ENCODE measurements at regions not wholly inside any gene's neighbourhood (a gene's known extent, or its start where the extent isn't known, plus 50 kb on each side); places are given as distances from the start of the nearest gene placed in this dataset.

DNA sequence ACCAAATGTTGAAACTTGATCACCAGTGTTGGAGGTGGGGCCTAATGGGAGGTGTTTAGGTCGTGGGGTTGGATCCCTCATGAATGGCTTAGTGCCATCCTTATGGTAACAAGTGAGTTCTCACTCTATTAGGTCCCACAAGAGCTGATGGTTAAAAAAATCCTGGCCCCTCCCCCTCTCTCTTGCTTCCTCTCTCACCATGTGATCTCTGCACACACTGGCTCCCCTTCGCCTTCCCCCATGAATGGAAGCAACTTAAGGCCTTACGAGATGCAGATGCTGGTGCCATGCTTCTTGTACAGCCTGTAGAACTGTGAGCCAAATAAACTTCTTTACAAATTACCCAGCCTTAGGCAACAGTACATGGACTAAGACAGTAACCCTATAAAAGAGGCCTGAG lies 62.7 kb downstream of the PPP1R3C start:
- Histone ChIP-seq H3K36me3 (no peaks in the 10 kb centered on the region), H3K4me1 (peaks cover 0 to 2% of the 10 kb centered on the region in 2 donors), H3K9me3 (no peaks in the 10 kb centered on the region), H3K27ac (no peak overlapping the region), H3K27me3 (no peaks in the 10 kb centered on the region), H3K4me3 (replicated peaks in 1 of 3) (no peak overlapping the region)
- WGBS, 2 donors: 90 to 92% methylated on average over 3 of the region's 3 CpGs
- TF ChIP-seq, protein P1, sequence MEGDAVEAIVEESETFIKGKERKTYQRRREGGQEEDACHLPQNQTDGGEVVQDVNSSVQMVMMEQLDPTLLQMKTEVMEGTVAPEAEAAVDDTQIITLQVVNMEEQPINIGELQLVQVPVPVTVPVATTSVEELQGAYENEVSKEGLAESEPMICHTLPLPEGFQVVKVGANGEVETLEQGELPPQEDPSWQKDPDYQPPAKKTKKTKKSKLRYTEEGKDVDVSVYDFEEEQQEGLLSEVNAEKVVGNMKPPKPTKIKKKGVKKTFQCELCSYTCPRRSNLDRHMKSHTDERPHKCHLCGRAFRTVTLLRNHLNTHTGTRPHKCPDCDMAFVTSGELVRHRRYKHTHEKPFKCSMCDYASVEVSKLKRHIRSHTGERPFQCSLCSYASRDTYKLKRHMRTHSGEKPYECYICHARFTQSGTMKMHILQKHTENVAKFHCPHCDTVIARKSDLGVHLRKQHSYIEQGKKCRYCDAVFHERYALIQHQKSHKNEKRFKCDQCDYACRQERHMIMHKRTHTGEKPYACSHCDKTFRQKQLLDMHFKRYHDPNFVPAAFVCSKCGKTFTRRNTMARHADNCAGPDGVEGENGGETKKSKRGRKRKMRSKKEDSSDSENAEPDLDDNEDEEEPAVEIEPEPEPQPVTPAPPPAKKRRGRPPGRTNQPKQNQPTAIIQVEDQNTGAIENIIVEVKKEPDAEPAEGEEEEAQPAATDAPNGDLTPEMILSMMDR (IDR thresholded peaks at IDR 0.05): no peak
- TF ChIP-seq POLR2A (IDR thresholded peaks at IDR 0.05): no peak
- no peak for DNase-seq
- intact Hi-C loops (cut with DNase I): no loop called here

DNA sequence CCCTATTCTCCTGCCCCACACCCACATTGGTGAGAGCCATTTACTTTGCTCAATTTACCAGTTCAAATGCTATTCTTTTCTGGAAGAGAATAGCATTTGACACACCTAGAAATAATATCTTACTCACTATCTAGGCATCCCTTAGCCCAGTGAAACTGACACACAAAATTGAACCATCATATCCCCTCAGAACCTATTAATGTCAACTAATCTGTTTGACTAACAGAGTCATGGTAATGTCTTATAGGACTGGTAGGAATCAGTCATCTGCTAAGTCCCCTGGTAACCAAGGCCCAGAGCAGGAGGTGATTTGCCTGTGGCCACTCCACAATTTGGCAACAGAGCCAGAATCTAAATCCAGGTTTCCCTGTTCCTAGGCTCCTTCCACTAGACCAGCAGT lies 63.3 kb downstream of the PPP1R3C start:
- DNase-seq: no peak
- Histone ChIP-seq H3K4me3 (replicated peaks in 1 of 3) (no peak overlapping the region), H3K36me3 (no peaks in the 10 kb centered on the region), H3K27ac (no peak overlapping the region), H3K27me3 (no peaks in the 10 kb centered on the region), H3K9me3 (no peaks in the 10 kb centered on the region), H3K4me1 (no peaks in the 10 kb centered on the region)
- TF ChIP-seq, protein P1 (IDR thresholded peaks at IDR 0.05): no peak
- no peak for TF ChIP-seq POLR2A (IDR thresholded peaks at IDR 0.05)
- intact Hi-C loops (cut with DNase I): no loop called here

DNA sequence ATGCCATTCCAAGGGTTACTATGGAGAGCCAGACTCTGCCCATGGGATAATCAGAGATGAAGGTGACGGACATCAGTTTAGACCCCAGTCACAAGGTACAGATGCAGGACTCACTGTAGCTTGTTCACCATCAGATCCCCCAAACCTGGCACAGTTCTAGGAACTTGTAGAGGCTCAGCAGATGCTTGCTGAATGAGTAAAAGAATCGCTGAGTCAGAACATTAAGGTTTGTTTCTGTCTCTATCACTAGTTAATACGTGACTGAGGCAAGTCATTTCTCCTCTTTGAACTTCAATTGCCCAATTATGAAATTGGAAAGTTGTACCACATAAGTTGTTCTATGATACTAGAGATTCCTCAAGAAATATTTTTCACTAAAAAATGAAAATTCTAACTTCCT lies 65.1 kb downstream of the PPP1R3C start:
- Histone ChIP-seq H3K9me3 (no peaks in the 10 kb centered on the region), H3K27me3 (no peaks in the 10 kb centered on the region), H3K36me3 (no peaks in the 10 kb centered on the region), H3K27ac (no peak overlapping the region), H3K4me1 (no peaks in the 10 kb centered on the region), H3K4me3 (replicated peaks in 1 of 3) (no peak overlapping the region)
- TF ChIP-seq, protein P1 (IDR thresholded peaks at IDR 0.05): no peak
- TF ChIP-seq POLR2A (IDR thresholded peaks at IDR 0.05): no peak
- intact Hi-C loops (cut with DNase I): no loop called here
- WGBS, 2 donors: 87 to 95% methylated on average over 3 of the region's 3 CpGs
- no peak for DNase-seq

DNA sequence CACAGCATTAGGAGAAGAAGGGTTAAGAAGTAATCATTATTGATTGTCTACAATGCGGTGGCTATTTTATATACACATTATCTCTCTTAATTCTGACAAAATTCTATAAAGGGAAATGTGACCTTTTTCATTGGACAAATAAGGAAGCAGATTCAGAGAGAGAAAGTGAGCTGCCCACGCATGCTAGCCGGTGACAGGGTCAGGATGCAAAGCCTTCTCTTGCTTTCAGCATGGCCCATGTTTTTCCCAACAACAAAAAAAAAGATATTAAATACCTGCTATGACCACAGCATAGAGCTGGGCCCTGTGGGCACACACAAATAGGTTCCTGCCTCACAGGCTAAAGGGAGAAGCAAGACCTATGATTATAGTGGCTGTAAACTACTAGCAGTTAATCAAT lies 66.8 kb downstream of the PPP1R3C start:
- WGBS, 2 donors: 85 to 86% methylated on average over 3 of the region's 3 CpGs
- Histone ChIP-seq H3K9me3 (no peaks in the 10 kb centered on the region), H3K4me1 (no peaks in the 10 kb centered on the region), H3K27me3 (no peaks in the 10 kb centered on the region), H3K27ac (no peak overlapping the region), H3K4me3 (replicated peaks in 1 of 3) (no peak overlapping the region), H3K36me3 (no peaks in the 10 kb centered on the region)
- TF ChIP-seq, protein P1 (IDR thresholded peaks at IDR 0.05): no peak
- no peak for TF ChIP-seq POLR2A (IDR thresholded peaks at IDR 0.05)
- no peak for DNase-seq
- intact Hi-C loops (cut with DNase I): no loop called here

DNA sequence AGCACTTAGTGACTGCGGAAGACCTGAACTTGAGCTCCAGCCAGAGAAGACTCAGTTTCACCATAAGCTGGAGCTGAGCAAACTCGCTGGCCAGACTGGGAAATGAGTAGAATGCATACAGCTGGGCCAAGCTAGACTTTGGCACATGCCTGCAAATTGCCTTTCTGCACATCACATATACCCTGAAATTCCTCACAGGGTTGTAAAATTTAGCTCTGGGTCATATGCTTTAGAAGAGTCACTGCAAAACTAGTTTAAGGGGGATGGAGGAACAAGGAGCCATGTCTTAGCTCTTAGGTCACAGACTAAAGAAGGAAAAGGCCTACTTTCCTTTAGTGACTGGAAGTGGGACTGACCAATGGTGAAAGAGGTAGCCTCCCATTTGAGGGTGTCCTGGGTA lies 67.6 kb downstream of the PPP1R3C start:
- intact Hi-C loops (cut with DNase I): no loop called here
- Histone ChIP-seq H3K27me3 (no peaks in the 10 kb centered on the region), H3K27ac (no peak overlapping the region), H3K4me3 (replicated peaks in 1 of 3) (no peak overlapping the region), H3K36me3 (no peaks in the 10 kb centered on the region), H3K9me3 (no peaks in the 10 kb centered on the region), H3K4me1 (no peaks in the 10 kb centered on the region)
- 94 to 97% methylated on average over 2 of the region's 2 CpGs for WGBS, 2 donors
- TF ChIP-seq, protein P1 (IDR thresholded peaks at IDR 0.05): no peak
- no peak for DNase-seq

Measured in thyroid gland (tissue), 4 donors.